DMS53 (cell line): ENCODE measurements at regions not wholly inside any gene's neighbourhood (a gene's known extent, or its start where the extent isn't known, plus 50 kb on each side); places are given as distances from the start of the nearest gene placed in this dataset.
A peak's percentile ranks its signal among the peaks of the same experiment; 100 is the strongest.

Source experiments
- DNase-seq: peaks from one replicate; lab custom pipeline; 2025; lab: John Stamatoyannopoulos, UW

GRCh38 chr2:105451571-105452166 lies 52.8 kb upstream of the FHL2 start:
- no peak for DNase-seq

GRCh38 chr2:105450471-105450870 lies 51.6 kb upstream of the FHL2 start:
- peak; percentile 21 for DNase-seq

- DNase-seq: peak; percentile 99
Observed at GRCh38 chr2:105449076-105449475, 50.2 kb upstream of the FHL2 start.
